22Rv1 (cell line): ENCODE measurements at regions not wholly inside any gene's neighbourhood (a gene's known extent, or its start where the extent isn't known, plus 50 kb on each side); places are given as distances from the start of the nearest gene placed in this dataset.

Experiments
- H3K27ac ChIP-seq: fragments of 450-650 bp; 2 replicates; pipeline ENCODE4 v1.5.1; 2017
- CTCF ChIP-seq: fragments of 450-650 bp; IDR thresholded peaks from 2 replicates; pipeline ENCODE4 v1.5.1; 2017; ENCODE audit warnings: mild to moderate bottlenecking
- ZFX ChIP-seq: fragments of 450-650 bp; IDR thresholded peaks from 2 replicates; pipeline ENCODE4 v1.6.1; 2017; ENCODE audit warnings: antibody characterized with exemption, borderline replicate concordance

GRCh38 chr4:187940299-187940698 lies 55.3 kb upstream of the ZFP42 start:
- TF ChIP-seq ZFX (no peak), CTCF (no peak)
- H3K27ac ChIP-seq = no peak overlapping the region

- no peak for TF ChIP-seq ZFX
- TF ChIP-seq CTCF = no peak
- no peak overlapping the region for H3K27ac ChIP-seq
Measured at GRCh38 chr4:187942968-187943367, 52.6 kb upstream of the ZFP42 start.

GRCh38 chr4:187944179-187944578 lies 51.4 kb upstream of the ZFP42 start:
- TF ChIP-seq CTCF = no peak
- no peak overlapping the region for H3K27ac ChIP-seq
